Keratinocyte (primary cell): ENCODE measurements at regions not wholly inside any gene's neighbourhood (a gene's known extent, or its start where the extent isn't known, plus 50 kb on each side); places are given as distances from the start of the nearest gene placed in this dataset.
A peak's percentile ranks its signal among the peaks of the same experiment; 100 is the strongest.

ENCODE experiments used
- DNase-seq: peaks from one replicate; pipeline ENCODE4 v3.0.0-alpha.2; 2011; ENCODE audit warnings: low read depth, missing footprints, low spot score
- FAIRE-seq: peaks from 2 replicates; lab custom pipeline; 2011; peaks lifted over from hg19 to GRCh38; lab: Jason Lieb, UNC
- H2AFZ ChIP-seq: 2 replicates; pipeline ENCODE4 v1.6.0; 2012; ENCODE audit warnings: low read length, control low read depth, inconsistent platforms; ENCODE audit not compliant: control insufficient read depth
- H3K27ac ChIP-seq: 2 replicates; pipeline ENCODE4 v1.5.1; 2011; ENCODE audit warnings: low read length; ENCODE audit not compliant: control insufficient read depth, insufficient read depth
- H3K27me3 ChIP-seq: 3 replicates; pipeline ENCODE4 v1.6.0; 2011; ENCODE audit warnings: low read length; ENCODE audit not compliant: control insufficient read depth, insufficient read depth; ENCODE audit errors: extremely low read depth
- H3K36me3 ChIP-seq, 2 experiments: 2 replicates in 1 of 2; 3 replicates in 1 of 2; pipeline ENCODE4 v1.5.1; 2011; ENCODE audit warnings: low read length in 2 of 2, mild to moderate bottlenecking in 1 of 2; ENCODE audit not compliant: control insufficient read depth in 2 of 2, insufficient read depth in 2 of 2; ENCODE audit errors: extremely low read depth in 1 of 2
- H3K4me1 ChIP-seq: 3 replicates; pipeline ENCODE4 v1.5.1; 2011; ENCODE audit warnings: low read length; ENCODE audit not compliant: control insufficient read depth, insufficient read depth; ENCODE audit errors: extremely low read depth
- H3K4me2 ChIP-seq: 3 replicates; pipeline ENCODE4 v1.6.0; 2011; ENCODE audit warnings: low read depth, low read length; ENCODE audit not compliant: control insufficient read depth, insufficient read depth; ENCODE audit errors: extremely low read depth
- H3K4me3 ChIP-seq, 3 experiments: fragments of 200-600 bp in 1 of 3; sonication (generic) in 1 of 3; 2 replicates in 2 of 3; 3 replicates in 1 of 3; pipeline ENCODE4 v1.5.1; 2011 to 2016; ENCODE audit warnings: low read length in 3 of 3, mild to moderate bottlenecking in 3 of 3, control low read depth in 2 of 3, inconsistent platforms in 1 of 3, low read depth in 1 of 3, mixed read lengths in 1 of 3, mixed run types in 1 of 3, moderate library complexity in 1 of 3; ENCODE audit not compliant: control insufficient read depth in 2 of 3, insufficient read depth in 2 of 3; ENCODE audit errors: extremely low read depth in 1 of 3
- H3K79me2 ChIP-seq: 2 replicates; pipeline ENCODE4 v1.6.0; 2012; ENCODE audit warnings: low read length; ENCODE audit not compliant: control insufficient read depth, insufficient read depth
- H3K9ac ChIP-seq: 3 replicates; pipeline ENCODE4 v1.6.0; 2011; ENCODE audit warnings: low read length; ENCODE audit not compliant: control insufficient read depth, insufficient read depth; ENCODE audit errors: extremely low read depth
- H3K9me1 ChIP-seq: 3 replicates; pipeline ENCODE4 v1.6.0; 2011; ENCODE audit warnings: low read length; ENCODE audit not compliant: control insufficient read depth, insufficient read depth; ENCODE audit errors: extremely low read depth
- H3K9me3 ChIP-seq: 2 replicates; pipeline ENCODE4 v1.5.1; 2012; ENCODE audit warnings: low read depth, low read length; ENCODE audit not compliant: control insufficient read depth
- H4K20me1 ChIP-seq: 3 replicates; pipeline ENCODE4 v1.6.0; 2011; ENCODE audit warnings: low read length; ENCODE audit not compliant: control insufficient read depth, insufficient read depth; ENCODE audit errors: extremely low read depth
- EZH2 ChIP-seq: IDR thresholded peaks from one replicate; pipeline ENCODE4 v1.6.1; 2012; ENCODE audit warnings: inconsistent platforms, mild to moderate bottlenecking, low read length, moderate library complexity
- dilution Hi-C: fragments of 300-500 bp; cut with MboI; formaldehyde crosslinking; loops from one replicate; pipeline ENCODE4 v1.7.0; 2020; ENCODE audit warnings: low sequenced_read_pairs; ENCODE audit not compliant: extremely low pct_ligation_motif_present
- TF ChIP-seq, protein P1 (sequence below), 3 experiments: IDR thresholded peaks in 1 of 3; conservative IDR thresholded peaks in 1 of 3; optimal IDR thresholded peaks in 1 of 3; 2 replicates in 2 of 3; 3 replicates in 1 of 3; pipeline versions ENCODE3 to v1.5.1; 2011; ENCODE audit warnings: low read length in 3 of 3, mild to moderate bottlenecking in 3 of 3, moderate library complexity in 2 of 3, control low read depth in 1 of 3, inconsistent platforms in 1 of 3; ENCODE audit not compliant: insufficient read depth in 2 of 3; ENCODE audit errors: extremely low read depth in 1 of 3

DNA sequence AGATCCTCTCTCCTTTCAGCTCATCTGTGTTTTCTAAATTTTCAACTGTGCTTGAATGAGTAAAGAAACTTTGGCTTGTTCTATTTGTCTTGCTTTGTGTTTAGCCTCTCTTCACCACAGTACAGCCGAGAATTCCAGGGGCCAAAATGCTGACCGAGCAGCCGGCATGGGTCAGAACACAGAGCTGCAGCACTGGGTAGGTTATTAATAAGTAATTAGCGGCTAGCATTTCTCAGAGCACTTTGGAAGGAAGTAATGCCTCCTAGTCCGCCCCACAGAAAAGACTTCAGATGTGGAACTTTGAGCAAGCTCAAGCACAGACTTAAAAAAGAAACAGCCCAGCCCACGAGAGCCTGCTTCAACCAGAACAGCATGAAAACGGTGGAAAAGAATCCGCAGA, 343.9 kb downstream of the ARRDC4 start:
- Histone ChIP-seq H3K9ac (no peak overlapping the region), H3K36me3 (no peaks in the 10 kb centered on the region), H3K4me1 (no peaks in the 10 kb centered on the region), H3K79me2 (no peaks in the 10 kb centered on the region), H4K20me1 (no peaks in the 10 kb centered on the region), H3K27me3 (no peaks in the 10 kb centered on the region), H3K4me3 (no peak overlapping the region), H3K4me2 (no peak overlapping the region), H3K9me1 (no peaks in the 10 kb centered on the region), H2AFZ (no peak overlapping the region), H3K27ac (no peak overlapping the region), H3K9me3 (no peaks in the 10 kb centered on the region)
- FAIRE-seq (no peak), DNase-seq (no peak)
- no peak for TF ChIP-seq EZH2
- TF ChIP-seq, protein P1, sequence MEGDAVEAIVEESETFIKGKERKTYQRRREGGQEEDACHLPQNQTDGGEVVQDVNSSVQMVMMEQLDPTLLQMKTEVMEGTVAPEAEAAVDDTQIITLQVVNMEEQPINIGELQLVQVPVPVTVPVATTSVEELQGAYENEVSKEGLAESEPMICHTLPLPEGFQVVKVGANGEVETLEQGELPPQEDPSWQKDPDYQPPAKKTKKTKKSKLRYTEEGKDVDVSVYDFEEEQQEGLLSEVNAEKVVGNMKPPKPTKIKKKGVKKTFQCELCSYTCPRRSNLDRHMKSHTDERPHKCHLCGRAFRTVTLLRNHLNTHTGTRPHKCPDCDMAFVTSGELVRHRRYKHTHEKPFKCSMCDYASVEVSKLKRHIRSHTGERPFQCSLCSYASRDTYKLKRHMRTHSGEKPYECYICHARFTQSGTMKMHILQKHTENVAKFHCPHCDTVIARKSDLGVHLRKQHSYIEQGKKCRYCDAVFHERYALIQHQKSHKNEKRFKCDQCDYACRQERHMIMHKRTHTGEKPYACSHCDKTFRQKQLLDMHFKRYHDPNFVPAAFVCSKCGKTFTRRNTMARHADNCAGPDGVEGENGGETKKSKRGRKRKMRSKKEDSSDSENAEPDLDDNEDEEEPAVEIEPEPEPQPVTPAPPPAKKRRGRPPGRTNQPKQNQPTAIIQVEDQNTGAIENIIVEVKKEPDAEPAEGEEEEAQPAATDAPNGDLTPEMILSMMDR (optimal IDR thresholded peaks at IDR 0.05 in 1 of 3, IDR thresholded peaks at IDR 0.05 in 1 of 3, conservative IDR thresholded peaks at IDR 0.05 in 1 of 3; ENCODE audit: extremely low read depth in 1 of 3, insufficient read depth in 2 of 3, low read length in 3 of 3): no peak
- dilution Hi-C loops: no loop called here

DNA sequence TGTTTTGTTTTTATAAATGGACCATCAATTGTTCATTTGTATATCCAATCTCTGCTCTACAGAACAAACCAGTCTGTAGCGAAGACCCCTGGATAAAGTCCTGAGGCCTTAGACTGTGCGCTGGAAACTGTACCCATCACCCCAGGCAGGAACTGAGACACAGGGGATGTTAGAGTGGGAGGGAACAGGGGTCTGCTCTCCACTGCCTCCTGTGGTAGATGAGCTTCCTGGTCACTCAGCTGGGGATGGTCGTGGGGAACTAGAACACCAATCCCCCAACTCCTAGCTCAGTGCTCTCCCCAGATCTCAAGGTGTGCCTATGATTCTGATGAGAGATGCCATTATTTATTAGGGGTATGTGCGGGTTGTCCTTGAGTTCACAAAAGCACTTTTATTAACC, 340.2 kb upstream of the IGF1R start:
- TF ChIP-seq EZH2: no peak
- TF ChIP-seq, protein P1 (optimal IDR thresholded peaks at IDR 0.05 in 1 of 3, IDR thresholded peaks at IDR 0.05 in 1 of 3, conservative IDR thresholded peaks at IDR 0.05 in 1 of 3; ENCODE audit: extremely low read depth in 1 of 3, insufficient read depth in 2 of 3, low read length in 3 of 3): peak in 1 of 3 experiments; percentile 20
- H3K27me3 ChIP-seq: no peaks in the 10 kb centered on the region
- H3K4me3 ChIP-seq: no peak overlapping the region
- dilution Hi-C loops: no loop called here
- H3K4me2 ChIP-seq: no peak overlapping the region
- no peak overlapping the region for H3K27ac ChIP-seq
- no peak for FAIRE-seq
- no peak for DNase-seq
- no peaks in the 10 kb centered on the region for H3K4me1 ChIP-seq
- H3K36me3 ChIP-seq: no peaks in the 10 kb centered on the region
- no peaks in the 10 kb centered on the region for H4K20me1 ChIP-seq
- no peaks in the 10 kb centered on the region for H3K79me2 ChIP-seq
- H3K9ac ChIP-seq: no peak overlapping the region
- H3K9me3 ChIP-seq: no peaks in the 10 kb centered on the region
- no peaks in the 10 kb centered on the region for H3K9me1 ChIP-seq
- H2AFZ ChIP-seq: no peak overlapping the region
